Activated naive CD8-positive, alpha-beta T cell treated with anti-CD3 and anti-CD28 coated beads, Interleukin-2, amount 50 U/mL, for 24 hours (primary cell): ENCODE measurements at regions not wholly inside any gene's neighbourhood (a gene's known extent, or its start where the extent isn't known, plus 50 kb on each side); places are given as distances from the start of the nearest gene placed in this dataset.

ENCODE experiments used
- ATAC-seq: fragments of 150-1000 bp; cut with Tn5 transposase; one replicate; pipeline ENCODE4 v1.10.0; 2021
- DNase-seq: peaks from one replicate; pipeline ENCODE4 v3.0.0; 2021
- H3K27ac Mint-ChIP-seq: one replicate; pipeline ENCODE4 v1.8.0; 2021; ENCODE audit warnings: mild to moderate bottlenecking, mixed read lengths
- H3K27me3 Mint-ChIP-seq: one replicate; pipeline ENCODE4 v1.8.0; 2021; ENCODE audit warnings: mixed read lengths
- H3K36me3 Mint-ChIP-seq: one replicate; pipeline ENCODE4 v1.8.0; 2021; ENCODE audit warnings: low read depth, mixed read lengths
- H3K4me1 Mint-ChIP-seq: one replicate; pipeline ENCODE4 v1.8.0; 2021; ENCODE audit warnings: mixed read lengths
- H3K4me3 Mint-ChIP-seq: one replicate; pipeline ENCODE4 v1.8.0; 2021; ENCODE audit warnings: mild to moderate bottlenecking, moderate library complexity, mixed read lengths
- H3K9me3 Mint-ChIP-seq: one replicate; pipeline ENCODE4 v1.8.0; 2021; ENCODE audit warnings: mixed read lengths

DNA sequence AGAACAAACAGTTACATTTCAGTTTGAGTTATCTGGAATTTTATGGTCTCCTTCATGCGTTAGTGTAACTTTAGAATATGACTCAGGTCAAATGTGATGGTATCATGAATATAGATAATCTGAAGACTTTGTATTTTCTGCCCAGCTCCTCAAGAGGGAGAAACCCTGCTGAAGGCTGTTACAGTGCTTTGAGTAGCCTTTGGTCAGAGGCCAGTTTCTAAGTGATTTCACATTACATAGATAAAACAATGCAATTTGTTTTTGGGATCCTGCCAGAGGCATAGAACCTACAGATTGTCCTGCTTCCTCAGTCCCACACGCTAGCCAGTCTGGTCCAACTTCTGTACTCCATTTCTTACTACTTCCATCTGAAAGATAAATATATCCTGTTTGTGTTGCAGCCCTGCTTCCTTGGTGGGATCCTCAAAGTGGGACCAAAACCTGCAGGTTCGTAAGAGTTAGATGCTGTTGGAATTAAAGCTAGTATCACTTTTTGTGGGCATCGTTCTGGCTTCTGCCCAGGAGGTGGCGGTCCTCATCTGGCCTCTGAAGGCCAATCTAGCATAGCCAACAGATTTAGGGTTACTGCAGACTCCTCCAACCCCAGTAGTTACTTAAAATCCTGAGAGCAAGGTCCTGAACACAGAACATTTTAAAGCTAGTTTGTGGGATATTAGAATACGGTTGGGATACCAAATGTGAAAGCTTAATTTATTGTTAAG is 645.8 kb upstream of the USP24 start:
- DNase-seq (no peak), ATAC-seq (no peak)
- H3K36me3 Mint-ChIP-seq = no peaks in the 10 kb centered on the region
- no peaks in the 10 kb centered on the region for H3K4me1 Mint-ChIP-seq
- H3K4me3 Mint-ChIP-seq = no peak overlapping the region
- no peak overlapping the region for H3K27ac Mint-ChIP-seq
- no peaks in the 10 kb centered on the region for H3K9me3 Mint-ChIP-seq
- H3K27me3 Mint-ChIP-seq = peaks cover 7% of the 10 kb centered on the region

DNA sequence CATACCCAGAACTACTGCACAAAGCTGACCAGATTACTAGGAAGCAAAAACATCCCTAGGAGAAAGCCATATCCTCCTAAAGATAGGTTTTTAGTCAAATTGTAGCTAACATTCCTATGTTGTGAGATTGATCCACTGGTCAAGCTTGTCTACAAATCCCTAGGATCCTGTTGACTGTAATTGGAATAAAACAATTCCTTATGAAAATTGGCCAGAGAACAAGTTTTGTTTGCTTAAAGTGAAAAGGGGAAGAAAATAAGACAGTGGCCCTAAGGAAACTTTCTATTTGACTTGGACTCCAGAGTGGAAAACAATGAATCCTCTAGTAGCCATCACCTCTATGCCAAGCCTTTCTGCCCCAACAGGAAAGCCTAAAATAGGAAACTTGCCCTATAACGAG is 645.2 kb upstream of the USP24 start:
- H3K27ac Mint-ChIP-seq = no peak overlapping the region
- no peaks in the 10 kb centered on the region for H3K4me1 Mint-ChIP-seq
- H3K4me3 Mint-ChIP-seq = no peak overlapping the region
- H3K36me3 Mint-ChIP-seq = no peaks in the 10 kb centered on the region
- peaks cover 7% of the 10 kb centered on the region for H3K27me3 Mint-ChIP-seq
- ATAC-seq (no peak), DNase-seq (no peak)
- H3K9me3 Mint-ChIP-seq = no peaks in the 10 kb centered on the region

DNA sequence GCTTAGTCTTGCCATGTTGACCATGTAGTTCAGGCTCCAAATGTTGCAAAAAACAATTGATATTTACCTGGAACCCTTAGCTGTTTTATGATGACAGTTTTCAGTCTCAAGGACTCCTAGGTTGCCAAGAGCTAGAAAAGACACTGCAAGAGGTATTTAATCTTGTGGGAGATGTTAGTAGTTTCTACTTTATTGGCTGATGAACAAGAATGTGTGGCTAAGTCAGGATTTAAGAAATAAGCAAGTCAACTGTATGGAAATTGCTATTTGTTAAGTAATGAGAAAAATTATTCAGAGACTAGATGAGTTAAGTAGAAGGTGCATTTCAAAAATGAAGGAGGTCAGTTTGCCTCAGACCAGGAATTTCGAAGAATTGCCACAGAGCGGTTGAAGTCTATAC is 639.7 kb upstream of the USP24 start:
- no peaks in the 10 kb centered on the region for H3K9me3 Mint-ChIP-seq
- DNase-seq = no peak
- no peak overlapping the region for H3K27ac Mint-ChIP-seq
- no peaks in the 10 kb centered on the region for H3K4me1 Mint-ChIP-seq
- H3K36me3 Mint-ChIP-seq = no peaks in the 10 kb centered on the region
- no peak for ATAC-seq
- H3K4me3 Mint-ChIP-seq = no peak overlapping the region
- peaks cover under 1% of the 10 kb centered on the region for H3K27me3 Mint-ChIP-seq

DNA sequence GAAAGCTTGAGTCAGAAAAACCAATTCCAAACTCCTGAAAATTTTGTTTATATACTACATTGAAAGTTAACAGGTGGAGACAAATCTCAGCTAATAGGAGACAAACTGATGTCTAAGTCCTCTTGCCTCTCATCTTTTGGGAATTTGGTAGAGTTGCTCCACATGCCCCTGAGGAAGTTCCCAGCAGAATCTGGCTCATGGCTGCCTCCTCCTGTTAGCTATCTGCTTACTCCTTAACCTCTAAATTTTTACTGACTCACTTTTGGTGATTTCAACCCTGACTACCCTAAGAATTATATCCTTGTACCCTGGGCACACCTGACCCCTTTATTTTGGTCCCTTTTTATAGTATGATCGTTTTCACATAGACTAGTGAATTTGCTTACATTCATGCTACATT is 633.7 kb upstream of the USP24 start:
- Mint-ChIP-seq H3K27me3 (no peaks in the 10 kb centered on the region), H3K27ac (no peak overlapping the region), H3K4me3 (no peak overlapping the region), H3K4me1 (no peaks in the 10 kb centered on the region), H3K9me3 (no peaks in the 10 kb centered on the region), H3K36me3 (no peaks in the 10 kb centered on the region)
- no peak for DNase-seq
- no peak for ATAC-seq

- Mint-ChIP-seq H3K4me1 (no peaks in the 10 kb centered on the region), H3K27me3 (no peaks in the 10 kb centered on the region), H3K36me3 (no peaks in the 10 kb centered on the region), H3K9me3 (no peaks in the 10 kb centered on the region), H3K4me3 (no peak overlapping the region), H3K27ac (no peak overlapping the region)
- ATAC-seq = no peak
- no peak for DNase-seq
Observed at GRCh38 chr1:55846051-55846450, 630.9 kb upstream of the USP24 start.

DNA sequence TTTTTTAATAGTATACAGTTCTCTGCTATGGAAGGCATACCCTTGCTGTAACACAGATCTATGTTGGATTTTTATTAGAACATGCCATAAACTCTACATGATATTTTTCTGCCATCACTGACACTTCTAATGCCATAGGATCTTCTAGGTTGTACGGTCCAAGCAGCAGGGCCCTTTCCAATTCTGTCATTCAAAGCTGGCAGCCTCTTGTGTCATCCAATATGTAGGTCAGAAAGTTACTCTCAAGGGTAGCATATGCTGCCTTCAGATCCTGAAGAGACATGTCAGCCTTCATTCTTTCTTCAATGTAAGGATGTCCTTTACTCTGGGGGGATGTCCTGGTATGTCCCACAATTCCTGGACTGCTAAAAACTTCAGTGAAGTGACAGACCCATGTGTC is 629.2 kb upstream of the USP24 start:
- no peaks in the 10 kb centered on the region for H3K27me3 Mint-ChIP-seq
- no peak overlapping the region for H3K27ac Mint-ChIP-seq
- no peaks in the 10 kb centered on the region for H3K36me3 Mint-ChIP-seq
- H3K9me3 Mint-ChIP-seq = no peaks in the 10 kb centered on the region
- no peak for DNase-seq
- H3K4me1 Mint-ChIP-seq = no peaks in the 10 kb centered on the region
- no peak overlapping the region for H3K4me3 Mint-ChIP-seq
- ATAC-seq = no peak

GRCh38 chr1:55839626-55840025 is 624.5 kb upstream of the USP24 start:
- H3K9me3 Mint-ChIP-seq = no peaks in the 10 kb centered on the region
- no peak for ATAC-seq
- no peaks in the 10 kb centered on the region for H3K36me3 Mint-ChIP-seq
- H3K4me1 Mint-ChIP-seq = no peaks in the 10 kb centered on the region
- H3K27me3 Mint-ChIP-seq = no peaks in the 10 kb centered on the region
- H3K27ac Mint-ChIP-seq = no peak overlapping the region
- H3K4me3 Mint-ChIP-seq = no peak overlapping the region
- DNase-seq = no peak

GRCh38 chr1:55839221-55839620 is 624.1 kb upstream of the USP24 start:
- no peak for ATAC-seq
- Mint-ChIP-seq H3K27me3 (no peaks in the 10 kb centered on the region), H3K4me1 (no peaks in the 10 kb centered on the region), H3K4me3 (no peak overlapping the region), H3K27ac (no peak overlapping the region), H3K36me3 (no peaks in the 10 kb centered on the region), H3K9me3 (no peaks in the 10 kb centered on the region)
- no peak for DNase-seq

GRCh38 chr1:55836086-55836485 is 620.9 kb upstream of the USP24 start:
- no peaks in the 10 kb centered on the region for H3K36me3 Mint-ChIP-seq
- no peaks in the 10 kb centered on the region for H3K4me1 Mint-ChIP-seq
- H3K27ac Mint-ChIP-seq = no peak overlapping the region
- H3K4me3 Mint-ChIP-seq = no peak overlapping the region
- no peak for ATAC-seq
- no peaks in the 10 kb centered on the region for H3K9me3 Mint-ChIP-seq
- H3K27me3 Mint-ChIP-seq = no peaks in the 10 kb centered on the region
- DNase-seq = no peak

DNA sequence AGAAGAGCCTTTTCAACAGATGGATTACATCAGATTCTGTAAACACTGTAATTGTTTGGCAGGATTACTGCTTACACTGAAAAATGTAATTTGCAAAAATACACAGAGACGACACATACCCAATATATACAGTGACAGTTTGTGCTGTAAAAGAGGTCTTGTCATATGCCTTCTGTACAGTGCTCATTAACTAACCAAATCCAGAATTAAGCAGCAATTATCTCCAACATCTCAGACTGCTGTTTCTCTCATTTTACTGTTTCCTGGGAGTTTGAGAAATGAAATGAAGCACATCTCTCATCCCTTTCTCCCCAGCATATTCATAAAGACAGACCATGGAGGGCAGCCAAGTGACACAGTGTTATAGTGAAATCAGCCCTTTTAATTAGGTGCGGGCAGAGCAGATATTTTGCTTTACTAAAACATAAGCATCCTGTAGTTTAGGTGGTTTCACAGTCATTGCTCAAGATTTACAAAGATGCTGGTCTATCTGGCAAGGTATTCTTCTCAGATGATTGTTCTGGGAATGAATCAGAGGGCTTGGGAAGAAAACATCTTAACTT is 618.4 kb upstream of the USP24 start:
- no peak overlapping the region for H3K4me3 Mint-ChIP-seq
- ATAC-seq = no peak
- H3K27me3 Mint-ChIP-seq = no peaks in the 10 kb centered on the region
- no peaks in the 10 kb centered on the region for H3K4me1 Mint-ChIP-seq
- H3K9me3 Mint-ChIP-seq = no peaks in the 10 kb centered on the region
- H3K27ac Mint-ChIP-seq = no peak overlapping the region
- no peaks in the 10 kb centered on the region for H3K36me3 Mint-ChIP-seq
- DNase-seq = no peak

DNA sequence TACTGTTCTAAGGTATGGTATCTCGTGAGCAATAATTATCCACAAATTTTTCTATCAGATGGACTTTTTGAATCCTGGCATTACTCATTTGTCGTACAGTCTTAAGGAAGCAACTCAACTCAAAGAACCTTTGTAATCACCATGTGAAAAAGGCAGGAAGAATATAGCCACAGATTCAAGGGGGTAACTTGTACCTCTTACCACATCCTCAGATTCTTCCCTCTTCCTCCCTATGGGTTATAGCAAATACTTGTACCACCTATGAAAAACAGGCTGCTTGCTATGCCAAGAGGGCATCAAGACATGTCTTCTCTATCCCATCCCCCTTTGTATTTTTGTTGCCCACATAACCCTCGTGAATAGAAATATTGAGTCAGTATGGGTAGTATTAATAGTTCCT is 616.6 kb upstream of the USP24 start:
- Mint-ChIP-seq H3K9me3 (no peaks in the 10 kb centered on the region), H3K4me1 (no peaks in the 10 kb centered on the region), H3K36me3 (no peaks in the 10 kb centered on the region), H3K27me3 (no peaks in the 10 kb centered on the region), H3K27ac (no peak overlapping the region), H3K4me3 (no peak overlapping the region)
- ATAC-seq = no peak
- DNase-seq = no peak

DNA sequence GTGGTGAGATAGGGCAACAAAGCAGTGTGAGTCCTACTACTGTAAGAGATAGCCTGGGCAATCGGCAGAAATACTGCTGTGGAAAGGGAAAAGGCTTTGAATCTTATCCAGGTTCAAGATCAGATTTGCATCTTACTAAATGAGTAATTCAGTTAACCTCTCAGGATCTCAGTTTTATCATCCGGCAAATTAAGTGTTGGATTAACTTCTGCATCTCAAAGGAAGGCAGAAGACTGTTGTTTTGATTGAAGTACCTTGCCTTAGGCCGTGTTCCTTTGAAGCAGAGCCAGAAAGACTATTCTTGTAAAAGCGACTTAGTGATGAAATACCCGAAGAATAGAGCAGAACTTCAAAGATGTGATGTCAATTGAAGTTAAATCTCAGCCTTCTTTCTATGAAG is 612.9 kb upstream of the USP24 start:
- Mint-ChIP-seq H3K4me3 (no peak overlapping the region), H3K4me1 (no peaks in the 10 kb centered on the region), H3K27me3 (no peaks in the 10 kb centered on the region), H3K9me3 (no peaks in the 10 kb centered on the region), H3K36me3 (no peaks in the 10 kb centered on the region), H3K27ac (no peak overlapping the region)
- ATAC-seq (no peak), DNase-seq (no peak)

DNA sequence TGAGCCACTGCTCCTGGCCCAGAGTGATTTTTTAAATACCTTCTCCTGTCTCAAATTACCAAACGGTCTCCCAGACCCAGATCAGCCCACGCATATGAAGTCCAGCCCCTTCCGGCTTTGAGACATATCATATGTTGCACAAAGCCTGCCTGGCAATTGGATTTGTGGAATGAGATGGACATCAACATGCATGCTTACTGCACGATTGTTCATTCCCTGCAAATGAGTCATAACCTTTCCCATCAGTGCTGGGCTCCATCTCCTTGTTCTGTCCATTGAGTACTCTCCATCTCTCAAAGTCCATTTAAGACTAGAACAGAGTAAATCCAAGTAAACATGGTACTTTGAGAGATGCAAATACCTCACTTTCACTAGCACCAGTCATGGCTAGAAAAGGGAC is 612.2 kb upstream of the USP24 start:
- Mint-ChIP-seq H3K27ac (no peak overlapping the region), H3K4me3 (no peak overlapping the region), H3K4me1 (no peaks in the 10 kb centered on the region), H3K9me3 (no peaks in the 10 kb centered on the region), H3K27me3 (no peaks in the 10 kb centered on the region), H3K36me3 (no peaks in the 10 kb centered on the region)
- DNase-seq (no peak), ATAC-seq (no peak)

GRCh38 chr1:55826381-55827080 is 611.4 kb upstream of the USP24 start:
- Mint-ChIP-seq H3K27me3 (no peaks in the 10 kb centered on the region), H3K36me3 (no peaks in the 10 kb centered on the region), H3K4me1 (no peaks in the 10 kb centered on the region), H3K4me3 (no peak overlapping the region), H3K27ac (no peak overlapping the region), H3K9me3 (no peaks in the 10 kb centered on the region)
- DNase-seq = no peak
- ATAC-seq = no peak

GRCh38 chr1:55825461-55825860 is 610.3 kb upstream of the USP24 start:
- Mint-ChIP-seq H3K27ac (no peak overlapping the region), H3K36me3 (no peaks in the 10 kb centered on the region), H3K9me3 (no peaks in the 10 kb centered on the region), H3K27me3 (peaks cover 3% of the 10 kb centered on the region), H3K4me3 (no peak overlapping the region), H3K4me1 (no peaks in the 10 kb centered on the region)
- no peak for ATAC-seq
- DNase-seq = no peak
